Brain microvascular endothelial cell (primary cell): ENCODE measurements at regions not wholly inside any gene's neighbourhood (a gene's known extent, or its start where the extent isn't known, plus 50 kb on each side); places are given as distances from the start of the nearest gene placed in this dataset.

ENCODE experiments used
- DNase-seq: peaks from one replicate; pipeline ENCODE4 v3.0.0-alpha.2; 2020
- H3K27ac ChIP-seq: fragments of 250-450 bp; sonication (Bioruptor Pico); 2 replicates; pipeline ENCODE4 v1.5.1; 2020; ENCODE audit warnings: mild to moderate bottlenecking, moderate library complexity
- H3K27me3 ChIP-seq: fragments of 250-450 bp; sonication (Bioruptor Pico); replicated peaks from 2 replicates; pipeline ENCODE4 v1.5.1; 2020; ENCODE audit warnings: mild to moderate bottlenecking
- H3K36me3 ChIP-seq: fragments of 250-450 bp; sonication (Bioruptor Pico); replicated peaks from 2 replicates; pipeline ENCODE4 v1.5.1; 2020; ENCODE audit warnings: mild to moderate bottlenecking
- H3K4me3 ChIP-seq: 2 replicates; pipeline ENCODE4 v1.5.1; 2011; ENCODE audit warnings: low read depth, mild to moderate bottlenecking, control low read depth, low read length, moderate library complexity
- CTCF ChIP-seq: IDR thresholded peaks from 2 replicates; pipeline ENCODE4 v1.5.1; 2011; ENCODE audit warnings: low read depth, mild to moderate bottlenecking, moderate library complexity, low read length, control low read depth, inconsistent platforms; ENCODE audit errors: missing control alignments
- in situ Hi-C: cut with HindIII; loops from 2 replicates; pipeline ENCODE4 v1.10.0; 2017; ENCODE audit warnings: low sequenced_read_pairs, low pct_ligation_motif_present

GRCh38 chr12:30002677-30003076 is 218.9 kb upstream of the TMTC1 start:
- H3K27ac ChIP-seq, result no peak overlapping the region
- no peaks in the 10 kb centered on the region for H3K36me3 ChIP-seq
- no peak overlapping the region for H3K4me3 ChIP-seq
- in situ Hi-C loops, result no loop called here
- no peak for DNase-seq
- no peak for TF ChIP-seq CTCF
- no peaks in the 10 kb centered on the region for H3K27me3 ChIP-seq

GRCh38 chr12:30000401-30000800 is 216.7 kb upstream of the TMTC1 start:
- no peak for TF ChIP-seq CTCF
- H3K4me3 ChIP-seq, result no peak overlapping the region
- no peaks in the 10 kb centered on the region for H3K27me3 ChIP-seq
- no peak for DNase-seq
- in situ Hi-C loops, result no loop called here
- no peaks in the 10 kb centered on the region for H3K36me3 ChIP-seq
- no peak overlapping the region for H3K27ac ChIP-seq

GRCh38 chr12:29996993-29997392 is 213.3 kb upstream of the TMTC1 start:
- no peak for DNase-seq
- in situ Hi-C loops, result no loop called here
- no peak for TF ChIP-seq CTCF

GRCh38 chr12:29992366-29992765 is 208.6 kb upstream of the TMTC1 start:
- no peak for TF ChIP-seq CTCF
- Histone ChIP-seq H3K27me3 (no peaks in the 10 kb centered on the region), H3K4me3 (no peak overlapping the region), H3K36me3 (no peaks in the 10 kb centered on the region), H3K27ac (no peak overlapping the region)
- no peak for DNase-seq
- in situ Hi-C loops, result no loop called here

More at GRCh38 chr12:29996993-29997392, 213.3 kb upstream of the TMTC1 start:
- Histone ChIP-seq H3K27me3 (no peaks in the 10 kb centered on the region), H3K27ac (no peak overlapping the region), H3K4me3 (no peak overlapping the region), H3K36me3 (no peaks in the 10 kb centered on the region)

- TF ChIP-seq CTCF, result no peak
- in situ Hi-C loops, result no loop called here
- H3K36me3 ChIP-seq, result no peaks in the 10 kb centered on the region
- H3K27me3 ChIP-seq, result no peaks in the 10 kb centered on the region
- H3K4me3 ChIP-seq, result no peak overlapping the region
- H3K27ac ChIP-seq, result no peak overlapping the region
- no peak for DNase-seq
Measured at GRCh38 chr12:29991924-29992323, 208.2 kb upstream of the TMTC1 start.

GRCh38 chr12:29990971-29991370 is 207.2 kb upstream of the TMTC1 start:
- Histone ChIP-seq H3K36me3 (no peaks in the 10 kb centered on the region), H3K4me3 (no peak overlapping the region), H3K27ac (no peak overlapping the region), H3K27me3 (no peaks in the 10 kb centered on the region)
- TF ChIP-seq CTCF, result no peak
- DNase-seq, result no peak
- in situ Hi-C loops, result no loop called here
